AG08395 (cell line): ENCODE measurements at regions not wholly inside any gene's neighbourhood (a gene's known extent, or its start where the extent isn't known, plus 50 kb on each side); places are given as distances from the start of the nearest gene placed in this dataset.
"Not testable (repeated sequence)": the region's sequence is repeated elsewhere in the genome, so short reads cannot be mapped to it uniquely, and the experiment has no call there.

ENCODE experiments used
- DNase-seq: peaks from one replicate; pipeline ENCODE4 v3.0.0; 2012; ENCODE audit warnings: mixed read lengths, low spot score

GRCh38 chr15:26260517-26261133 is 397.5 kb upstream of the ATP10A start:
- DNase-seq, result peak; percentile 60

- DNase-seq, result no peak
Measured at GRCh38 chr15:26259581-26259980, 396.5 kb upstream of the ATP10A start.

GRCh38 chr15:26244782-26245181 is 381.7 kb upstream of the ATP10A start:
- not testable (repeated sequence) for DNase-seq

GRCh38 chr15:26243382-26243781 is 380.3 kb upstream of the ATP10A start:
- DNase-seq, result no peak

GRCh38 chr15:26242565-26243071 is 379.5 kb upstream of the ATP10A start:
- no peak for DNase-seq

GRCh38 chr15:26235864-26236263 is 372.7 kb upstream of the ATP10A start:
- no peak for DNase-seq

GRCh38 chr15:26234976-26235767 is 372.0 kb upstream of the ATP10A start:
- DNase-seq, result no peak

- no peak for DNase-seq
Measured at GRCh38 chr15:26232691-26233090, 369.6 kb upstream of the ATP10A start.

GRCh38 chr15:26231096-26231495 is 368.0 kb upstream of the ATP10A start:
- DNase-seq, result no peak

GRCh38 chr15:26224266-26224665 is 361.1 kb upstream of the ATP10A start:
- no peak for DNase-seq

- no peak for DNase-seq
Measured at GRCh38 chr15:26223720-26224119, 360.6 kb upstream of the ATP10A start.

- no peak for DNase-seq
Measured at GRCh38 chr15:26222781-26223180, 359.7 kb upstream of the ATP10A start.

- DNase-seq, result not testable (repeated sequence)
Measured at GRCh38 chr15:26217043-26217442, 353.9 kb upstream of the ATP10A start.

GRCh38 chr15:26214290-26214689 is 351.2 kb upstream of the ATP10A start:
- no peak for DNase-seq

GRCh38 chr15:26213427-26213826 is 350.3 kb upstream of the ATP10A start:
- DNase-seq, result no peak

- DNase-seq, result no peak
Measured at GRCh38 chr15:26212109-26212508, 349.0 kb upstream of the ATP10A start.

GRCh38 chr15:26210980-26211379 is 347.9 kb upstream of the ATP10A start:
- no peak for DNase-seq

- no peak for DNase-seq
Measured at GRCh38 chr15:26201177-26201858, 338.2 kb upstream of the ATP10A start.

- DNase-seq, result no peak
Measured at GRCh38 chr15:26200427-26200826, 337.3 kb upstream of the ATP10A start.

- DNase-seq, result no peak
Measured at GRCh38 chr15:26197719-26198118, 334.6 kb upstream of the ATP10A start.

- no peak for DNase-seq
Measured at GRCh38 chr15:26197060-26197459, 333.9 kb upstream of the ATP10A start.

- DNase-seq, result no peak
Measured at GRCh38 chr15:26191193-26191592, 328.1 kb upstream of the ATP10A start.

GRCh38 chr15:26186138-26186537 is 323.0 kb upstream of the ATP10A start:
- DNase-seq, result not testable (repeated sequence)
